Type B pancreatic cell (in vitro differentiated cells): ENCODE measurements at regions not wholly inside any gene's neighbourhood (a gene's known extent, or its start where the extent isn't known, plus 50 kb on each side); places are given as distances from the start of the nearest gene placed in this dataset.

Source experiments
- DNase-seq: peaks from one replicate; pipeline ENCODE4 v3.0.0; 2021; ENCODE audit warnings: mixed read lengths; ENCODE audit not compliant: unreplicated experiment; ENCODE audit errors: extremely low spot score
- H3K27ac Mint-ChIP-seq: 2 replicates; pipeline ENCODE4 v1.8.0; 2021; ENCODE audit warnings: mild to moderate bottlenecking, mixed read lengths
- H3K27me3 Mint-ChIP-seq: 2 replicates; pipeline ENCODE4 v1.8.0; 2021; ENCODE audit warnings: mixed read lengths
- H3K36me3 Mint-ChIP-seq: 2 replicates; pipeline ENCODE4 v1.8.0; 2021; ENCODE audit warnings: mixed read lengths
- H3K4me1 Mint-ChIP-seq: one replicate; pipeline ENCODE4 v1.8.0; 2021; ENCODE audit warnings: mixed read lengths; ENCODE audit not compliant: unreplicated experiment
- H3K4me3 Mint-ChIP-seq: 2 replicates; pipeline ENCODE4 v1.8.0; 2021; ENCODE audit warnings: mild to moderate bottlenecking, mixed read lengths
- H3K9me3 Mint-ChIP-seq: 2 replicates; pipeline ENCODE4 v1.8.0; 2021; ENCODE audit warnings: mixed read lengths
- CTCF ChIP-seq: fragments of 200-600 bp; sonication (generic); conservative IDR thresholded peaks from 2 replicates; pipeline ENCODE4 v1.5.0; 2021; ENCODE audit warnings: antibody characterized with exemption, mild to moderate bottlenecking

GRCh38 chr11:26841818-26842473 lies 120.1 kb upstream of the SLC5A12 start:
- peaks cover 10% of the 10 kb centered on the region for H3K4me1 Mint-ChIP-seq
- no peaks in the 10 kb centered on the region for H3K36me3 Mint-ChIP-seq
- no peak for TF ChIP-seq CTCF
- no peak for DNase-seq
- H3K27ac Mint-ChIP-seq: no peak overlapping the region
- no peaks in the 10 kb centered on the region for H3K9me3 Mint-ChIP-seq
- no peaks in the 10 kb centered on the region for H3K27me3 Mint-ChIP-seq
- no peak overlapping the region for H3K4me3 Mint-ChIP-seq

- Mint-ChIP-seq H3K4me1 (peaks cover 10% of the 10 kb centered on the region), H3K27ac (no peak overlapping the region), H3K27me3 (no peaks in the 10 kb centered on the region), H3K36me3 (no peaks in the 10 kb centered on the region), H3K4me3 (no peak overlapping the region), H3K9me3 (no peaks in the 10 kb centered on the region)
- no peak for TF ChIP-seq CTCF
- no peak for DNase-seq
Measured at GRCh38 chr11:26842478-26843282, 120.8 kb upstream of the SLC5A12 start.

- no peaks in the 10 kb centered on the region for H3K36me3 Mint-ChIP-seq
- DNase-seq: no peak
- H3K4me3 Mint-ChIP-seq: no peak overlapping the region
- no peak overlapping the region for H3K27ac Mint-ChIP-seq
- no peak for TF ChIP-seq CTCF
- peaks cover 11% of the 10 kb centered on the region for H3K4me1 Mint-ChIP-seq
- H3K27me3 Mint-ChIP-seq: no peaks in the 10 kb centered on the region
- H3K9me3 Mint-ChIP-seq: no peaks in the 10 kb centered on the region
Measured at GRCh38 chr11:26843539-26843938, 121.7 kb upstream of the SLC5A12 start.

GRCh38 chr11:26844963-26845362 lies 123.1 kb upstream of the SLC5A12 start:
- no peak for DNase-seq
- Mint-ChIP-seq H3K4me3 (no peak overlapping the region), H3K9me3 (peaks cover 4% of the 10 kb centered on the region), H3K36me3 (no peaks in the 10 kb centered on the region), H3K4me1 (peaks cover 18% of the 10 kb centered on the region), H3K27me3 (no peaks in the 10 kb centered on the region), H3K27ac (no peak overlapping the region)
- no peak for TF ChIP-seq CTCF

- peaks cover 4% of the 10 kb centered on the region for H3K9me3 Mint-ChIP-seq
- TF ChIP-seq CTCF: no peak
- H3K4me3 Mint-ChIP-seq: no peak overlapping the region
- no peaks in the 10 kb centered on the region for H3K27me3 Mint-ChIP-seq
- no peak for DNase-seq
- no peak overlapping the region for H3K27ac Mint-ChIP-seq
- H3K36me3 Mint-ChIP-seq: no peaks in the 10 kb centered on the region
- H3K4me1 Mint-ChIP-seq: peaks cover 22% of the 10 kb centered on the region
Measured at GRCh38 chr11:26846227-26846626, 124.4 kb upstream of the SLC5A12 start.
